ENCODE measurements at regions not wholly inside any gene's neighbourhood (a gene's known extent, or its start where the extent isn't known, plus 50 kb on each side); places are given as distances from the start of the nearest gene placed in this dataset.

DNA sequence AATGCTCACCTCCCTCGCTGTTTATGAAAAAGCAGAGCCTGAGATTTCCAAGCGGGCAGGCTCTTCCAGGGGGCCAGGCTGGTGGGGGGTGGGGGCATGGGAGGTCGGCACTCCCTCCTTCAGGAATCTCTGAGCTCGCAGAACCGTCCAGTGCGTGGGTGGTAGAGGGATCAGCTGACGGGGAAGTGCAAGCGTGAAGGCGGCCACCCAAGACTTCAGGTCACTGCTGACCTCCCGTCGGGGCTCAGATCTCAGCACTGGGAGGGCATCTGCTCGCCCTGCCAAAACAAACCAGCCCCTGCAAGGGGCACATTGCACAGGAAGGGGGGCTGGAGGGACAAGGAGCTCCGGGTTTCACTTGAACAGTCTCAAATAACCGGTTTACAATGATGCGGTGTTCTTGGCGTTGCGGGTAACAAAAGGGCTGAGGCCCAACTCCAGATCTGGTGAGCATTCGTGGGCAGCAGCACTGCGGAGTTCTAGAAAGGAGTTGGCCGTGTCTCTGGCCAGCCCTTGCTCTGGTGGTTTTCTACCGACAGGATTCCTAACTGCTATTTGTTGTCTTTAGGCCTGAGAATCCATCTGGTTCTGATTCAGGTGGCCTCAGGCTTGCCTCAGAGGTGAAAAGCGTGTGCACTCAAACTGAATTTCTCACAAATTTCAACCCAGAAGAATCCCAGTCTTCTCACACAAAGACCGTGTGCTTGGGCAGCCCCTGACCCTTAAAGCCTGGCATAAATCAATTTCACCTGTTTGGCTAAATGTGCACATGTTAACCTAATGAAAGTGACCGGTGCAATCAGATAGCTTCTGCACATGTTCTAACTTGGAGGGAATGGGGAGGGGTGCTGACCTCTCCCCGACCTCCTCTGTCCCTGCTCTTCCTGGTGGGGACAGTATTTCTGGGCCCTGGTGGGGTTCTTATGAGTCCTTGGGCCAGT lies 191.6 kb downstream of the MYLK4 start:
- Histone ChIP-seq H3K27ac (ENCODE audit: extremely low read length, insufficient read depth, low read length) (no peak overlapping the region), H3K79me2 (ENCODE audit: insufficient read depth, low read length) (no peaks in the 10 kb centered on the region), H3K4me3 (replicated peaks in 1 of 3; ENCODE audit: insufficient read depth in 1 of 3, low read depth in 2 of 3, low read length in 3 of 3) (no peak overlapping the region), H3K9me3 (ENCODE audit: low read length) (no peaks in the 10 kb centered on the region), H3K27me3 (ENCODE audit: control insufficient read depth in 1 of 2, insufficient read depth in 2 of 2, low read length in 2 of 2) (peaks cover 3 to 68% of the 10 kb centered on the region in 2 experiments; a peak in 4 of 5 replicates), H3K9ac (ENCODE audit: insufficient read depth, low read depth, low read length) (no peak overlapping the region), H2AFZ (ENCODE audit: low read length) (no peak overlapping the region), H3K4me2 (ENCODE audit: low read depth, low read length) (no peak overlapping the region), H4K20me1 (ENCODE audit: insufficient read depth, low read length) (no peaks in the 10 kb centered on the region), H3K4me1 (ENCODE audit: insufficient read depth, low read length) (peaks cover 10% of the 10 kb centered on the region), H3K36me3 (replicated peaks in 1 of 2; ENCODE audit: control insufficient read depth in 1 of 2, insufficient read depth in 2 of 2, low read length in 2 of 2) (no peaks in the 10 kb centered on the region)
- TF ChIP-seq GATAD2A (CRISPR knock-in tag; IDR thresholded peaks at IDR 0.05) (no peak), STAT5B (CRISPR knock-in tag; IDR thresholded peaks at IDR 0.05) (no peak), HES4 (CRISPR knock-in tag; IDR thresholded peaks at IDR 0.05; ENCODE audit: borderline replicate concordance) (no peak), ZBTB4 (CRISPR knock-in tag; IDR thresholded peaks at IDR 0.05; ENCODE audit: borderline replicate concordance) (no peak), ZKSCAN5 (CRISPR knock-in tag; IDR thresholded peaks at IDR 0.05) (no peak), KAT2B (IDR thresholded peaks at IDR 0.05; ENCODE audit: borderline replicate concordance, low read depth, low read length) (no peak), ZNF891 (CRISPR knock-in tag; IDR thresholded peaks at IDR 0.05) (no peak), ZNF350 (CRISPR knock-in tag; IDR thresholded peaks at IDR 0.05; ENCODE audit: borderline replicate concordance, low read depth) (no peak), NR3C1 (CRISPR knock-in tag; IDR thresholded peaks at IDR 0.05) (no peak), ZNF670 (CRISPR knock-in tag; IDR thresholded peaks at IDR 0.05; ENCODE audit: borderline replicate concordance) (no peak)
- BruUV-seq (replicated peaks): no TSS peak
- POLR2A ChIA-PET: no interaction called here
- DNase-seq (ENCODE audit: low spot score) (no peak), ATAC-seq (no peak), FAIRE-seq (no peak)
- intact Hi-C loops (cut with micrococcal nuclease; ENCODE audit: unreplicated experiment): no loop called here
- WGBS (ENCODE audit: low lambda C conversion rate): 49% methylated on average over 25 of the region's 25 CpGs
- in situ Hi-C loops (cut with HindIII; ENCODE audit: extremely low pct_ligation_motif_present, low pct_unique_long_range_greater_than_20kb): no loop called here
- CTCF ChIA-PET (ENCODE audit: low intra/inter-chr PET ratio, low total read pairs): no interaction called here
